A549 (cell line): ENCODE measurements at regions not wholly inside any gene's neighbourhood (a gene's known extent, or its start where the extent isn't known, plus 50 kb on each side); places are given as distances from the start of the nearest gene placed in this dataset.

Source experiments
- CTCF ChIP-seq: fragments of >200 bp; sonication (Bioruptor Twin); formaldehyde crosslinking; IDR thresholded peaks from 3 replicates; pipeline ENCODE4 v1.5.1; 2016
- ELK1 ChIP-seq: fragments of 150-350 bp; IDR thresholded peaks from 2 replicates; pipeline ENCODE4 v1.6.1; 2014; ENCODE audit warnings: low read depth, mild to moderate bottlenecking, low read length
- MAFK ChIP-seq: fragments of 450-650 bp; IDR thresholded peaks from 2 replicates; pipeline ENCODE4 v1.6.1; 2014; ENCODE audit not compliant: partially characterized antibody
- POLR2AphosphoS2 ChIP-seq: conservative IDR thresholded peaks from 2 replicates; pipeline ENCODE4 v1.6.1; 2012; ENCODE audit warnings: low read length, improper control_type of control experiment, inconsistent platforms
- REST ChIP-seq: fragments of 200-600 bp; sonication (generic); IDR thresholded peaks from 2 replicates; pipeline ENCODE4 v1.6.1; 2016; ENCODE audit warnings: antibody characterized with exemption, mild to moderate bottlenecking, moderate library complexity

DNA sequence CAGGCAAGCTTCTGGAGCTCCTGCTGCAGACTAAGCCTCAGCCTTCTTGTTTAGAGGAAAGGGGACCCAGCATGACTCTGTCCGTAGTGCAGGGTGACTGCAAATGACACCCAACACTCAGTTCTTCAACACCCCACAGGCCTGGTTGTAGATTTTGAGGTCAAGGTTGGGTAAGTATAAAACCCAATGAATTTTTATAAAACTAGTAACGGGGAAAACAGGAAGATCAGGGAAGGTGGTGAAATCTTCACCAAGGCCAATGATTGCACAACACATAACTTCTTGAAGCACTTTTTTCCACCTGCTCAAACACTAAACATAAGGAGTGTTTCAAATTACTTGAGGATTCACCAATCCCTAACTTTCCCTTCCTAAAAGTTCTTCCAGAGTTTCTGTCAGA, 89.4 kb upstream of the JAK1 start:
- TF ChIP-seq MAFK: no peak
- no peak for TF ChIP-seq CTCF
- TF ChIP-seq ELK1: no peak
- TF ChIP-seq REST: no peak
- TF ChIP-seq POLR2AphosphoS2: no peak
